ENCODE measurements at regions not wholly inside any gene's neighbourhood (a gene's known extent, or its start where the extent isn't known, plus 50 kb on each side); places are given as distances from the start of the nearest gene placed in this dataset.

DNA sequence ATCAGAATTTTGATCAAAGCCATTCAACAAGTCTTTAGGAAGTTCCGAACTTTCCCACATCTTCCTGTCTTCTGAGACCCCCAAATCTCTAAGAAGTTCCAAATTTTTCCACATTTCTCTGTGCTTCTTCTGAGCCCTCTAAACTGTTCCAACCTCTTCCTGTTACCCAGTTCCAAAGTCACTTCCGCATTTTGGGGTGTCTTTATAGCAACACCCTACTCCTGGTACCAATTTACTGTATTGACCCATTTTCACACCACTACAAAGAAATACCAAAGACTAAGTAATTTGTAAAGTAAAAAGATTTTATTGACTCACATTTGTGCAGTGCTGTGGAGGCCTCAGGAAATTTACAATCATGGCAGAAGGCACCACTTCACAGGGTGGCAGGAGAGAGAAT lies 385.8 kb upstream of the GHITM start:
- TF ChIP-seq EZH2 (IDR thresholded peaks at IDR 0.05; ENCODE audit: low read depth), result no peak
- TF ChIP-seq, protein P1, sequence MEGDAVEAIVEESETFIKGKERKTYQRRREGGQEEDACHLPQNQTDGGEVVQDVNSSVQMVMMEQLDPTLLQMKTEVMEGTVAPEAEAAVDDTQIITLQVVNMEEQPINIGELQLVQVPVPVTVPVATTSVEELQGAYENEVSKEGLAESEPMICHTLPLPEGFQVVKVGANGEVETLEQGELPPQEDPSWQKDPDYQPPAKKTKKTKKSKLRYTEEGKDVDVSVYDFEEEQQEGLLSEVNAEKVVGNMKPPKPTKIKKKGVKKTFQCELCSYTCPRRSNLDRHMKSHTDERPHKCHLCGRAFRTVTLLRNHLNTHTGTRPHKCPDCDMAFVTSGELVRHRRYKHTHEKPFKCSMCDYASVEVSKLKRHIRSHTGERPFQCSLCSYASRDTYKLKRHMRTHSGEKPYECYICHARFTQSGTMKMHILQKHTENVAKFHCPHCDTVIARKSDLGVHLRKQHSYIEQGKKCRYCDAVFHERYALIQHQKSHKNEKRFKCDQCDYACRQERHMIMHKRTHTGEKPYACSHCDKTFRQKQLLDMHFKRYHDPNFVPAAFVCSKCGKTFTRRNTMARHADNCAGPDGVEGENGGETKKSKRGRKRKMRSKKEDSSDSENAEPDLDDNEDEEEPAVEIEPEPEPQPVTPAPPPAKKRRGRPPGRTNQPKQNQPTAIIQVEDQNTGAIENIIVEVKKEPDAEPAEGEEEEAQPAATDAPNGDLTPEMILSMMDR (conservative IDR thresholded peaks at IDR 0.05), result no peak
